ENCODE measurements at regions not wholly inside any gene's neighbourhood (a gene's known extent, or its start where the extent isn't known, plus 50 kb on each side); places are given as distances from the start of the nearest gene placed in this dataset.

GRCh38 chrX:1124531-1124930 is 87.9 kb downstream of the CRLF2 start:
- TF ChIP-seq EZH2phosphoT487 (IDR thresholded peaks at IDR 0.05; ENCODE audit: borderline replicate concordance, low read length), result no peak
- no peak for TF ChIP-seq CTCF (conservative IDR thresholded peaks at IDR 0.05; ENCODE audit: low read depth, low read length)

All from PC-3 (cell line).